ENCODE measurements at regions not wholly inside any gene's neighbourhood (a gene's known extent, or its start where the extent isn't known, plus 50 kb on each side); places are given as distances from the start of the nearest gene placed in this dataset.

- H3K4me3 ChIP-seq (ENCODE audit: low read depth, low read length): no peak overlapping the region
- no peak for TF ChIP-seq CTCF (IDR thresholded peaks at IDR 0.05; ENCODE audit: borderline replicate concordance, insufficient read depth, low read depth, low read length)
These were observed 686.6 kb upstream of the FAT3 start for GRCh38 chr11:91538065-91538464.

GRCh38 chr11:91536366-91536765 is 688.3 kb upstream of the FAT3 start:
- H3K4me3 ChIP-seq (ENCODE audit: low read depth, low read length): no peak overlapping the region
- no peak for TF ChIP-seq CTCF (IDR thresholded peaks at IDR 0.05; ENCODE audit: borderline replicate concordance, insufficient read depth, low read depth, low read length)

- TF ChIP-seq CTCF (IDR thresholded peaks at IDR 0.05; ENCODE audit: borderline replicate concordance, insufficient read depth, low read depth, low read length): no peak
- H3K4me3 ChIP-seq (ENCODE audit: low read depth, low read length): no peak overlapping the region
These were observed 695.7 kb upstream of the FAT3 start for GRCh38 chr11:91528965-91529364.

GRCh38 chr11:91527380-91528030 is 697.1 kb upstream of the FAT3 start:
- TF ChIP-seq CTCF (IDR thresholded peaks at IDR 0.05; ENCODE audit: borderline replicate concordance, insufficient read depth, low read depth, low read length): no peak
- no peak overlapping the region for H3K4me3 ChIP-seq (ENCODE audit: low read depth, low read length)

- TF ChIP-seq CTCF (IDR thresholded peaks at IDR 0.05; ENCODE audit: borderline replicate concordance, insufficient read depth, low read depth, low read length): no peak
These were observed 710.9 kb upstream of the FAT3 start for GRCh38 chr11:91513734-91514133.

GRCh38 chr11:91497847-91498246 is 726.8 kb upstream of the FAT3 start:
- TF ChIP-seq CTCF (IDR thresholded peaks at IDR 0.05; ENCODE audit: borderline replicate concordance, insufficient read depth, low read depth, low read length): no peak
- H3K4me3 ChIP-seq (ENCODE audit: low read depth, low read length): no peak overlapping the region

More at GRCh38 chr11:91513734-91514133, 710.9 kb upstream of the FAT3 start:
- H3K4me3 ChIP-seq (ENCODE audit: low read depth, low read length): no peak overlapping the region

GRCh38 chr11:91495837-91496236 is 728.8 kb upstream of the FAT3 start:
- TF ChIP-seq CTCF (IDR thresholded peaks at IDR 0.05; ENCODE audit: borderline replicate concordance, insufficient read depth, low read depth, low read length): no peak
- no peak overlapping the region for H3K4me3 ChIP-seq (ENCODE audit: low read depth, low read length)
